ENCODE measurements at regions not wholly inside any gene's neighbourhood (a gene's known extent, or its start where the extent isn't known, plus 50 kb on each side); places are given as distances from the start of the nearest gene placed in this dataset.
A peak's percentile ranks its signal among the peaks of the same experiment; 100 is the strongest.
"Not testable (repeated sequence)": the region's sequence is repeated elsewhere in the genome, so short reads cannot be mapped to it uniquely, and the experiment has no call there.

DNA sequence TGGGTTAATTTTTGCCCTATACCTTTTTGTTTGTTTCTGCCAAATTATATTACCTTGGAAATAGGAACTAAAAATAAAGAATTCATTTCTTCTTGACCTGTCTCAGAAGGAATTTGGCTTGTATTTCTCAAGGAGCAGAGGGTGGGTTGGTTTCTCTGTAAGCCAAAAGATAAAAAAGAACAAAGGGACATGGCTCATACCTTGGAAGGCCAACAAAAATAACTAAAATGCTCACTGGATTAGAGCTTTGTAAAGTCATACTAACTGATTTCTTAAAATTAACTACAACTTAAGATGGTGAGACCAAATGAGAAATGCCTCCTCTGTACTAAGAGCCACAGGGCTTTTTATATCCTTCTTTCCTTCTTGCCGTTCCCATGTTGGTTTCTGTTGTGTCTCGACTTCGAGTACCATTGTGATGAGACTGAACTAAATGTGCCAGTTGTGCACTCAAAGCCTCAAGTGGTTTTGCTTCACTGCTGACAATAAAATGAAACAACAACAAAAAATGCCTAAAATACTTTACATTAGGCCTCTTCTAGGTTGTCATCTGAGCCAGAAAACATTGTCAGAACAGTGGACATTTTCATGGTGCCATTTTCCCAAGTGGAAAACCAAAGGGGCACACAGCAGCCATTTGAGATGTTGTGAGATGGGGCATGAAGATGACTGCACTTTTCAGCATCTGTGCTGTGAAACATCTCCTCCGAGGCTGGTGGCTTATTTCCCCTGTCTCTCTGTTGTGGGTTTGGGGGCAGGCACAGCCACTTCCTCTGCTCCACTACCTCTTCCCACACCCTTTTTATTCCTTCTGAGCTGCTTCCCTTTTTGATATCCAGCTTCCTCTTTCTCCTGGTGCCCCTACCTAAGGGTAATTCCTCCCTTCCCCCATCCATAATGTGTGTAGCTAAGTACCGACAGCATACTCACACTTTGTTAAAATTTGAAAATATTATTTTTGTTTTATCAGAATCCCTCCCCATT lies 51.8 kb upstream of the AGR3 start:
- no peak for DNase-seq

DNA sequence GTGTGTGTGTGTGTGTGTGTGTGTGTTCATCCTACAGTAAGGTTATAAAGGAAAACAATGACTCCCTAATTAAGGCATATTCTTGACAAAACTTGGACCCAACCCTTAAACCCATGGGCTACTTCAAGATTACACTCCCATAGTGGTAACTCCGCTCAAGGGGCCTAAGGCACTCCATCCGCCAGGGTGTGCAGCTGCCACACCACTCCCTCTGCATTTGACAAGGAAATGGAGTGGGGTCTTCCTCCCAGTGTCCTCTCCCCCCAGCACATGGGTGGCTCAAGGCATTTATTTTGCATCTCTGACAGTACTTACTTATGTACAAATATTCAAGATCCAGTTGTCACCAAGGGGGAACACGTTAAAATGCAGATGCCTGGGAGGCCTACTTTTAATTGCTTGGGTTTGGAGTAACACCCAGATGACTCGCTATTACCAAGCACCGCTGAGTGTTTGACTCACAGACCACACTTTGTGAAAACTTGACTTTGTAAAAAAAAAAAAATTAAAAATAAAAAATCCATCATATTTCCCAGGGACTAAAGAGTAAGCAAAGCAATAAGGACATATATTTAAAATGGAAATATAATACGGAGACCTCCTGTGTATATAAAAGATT lies 53.0 kb upstream of the AGR3 start:
- peak; percentile 68 for DNase-seq

DNA sequence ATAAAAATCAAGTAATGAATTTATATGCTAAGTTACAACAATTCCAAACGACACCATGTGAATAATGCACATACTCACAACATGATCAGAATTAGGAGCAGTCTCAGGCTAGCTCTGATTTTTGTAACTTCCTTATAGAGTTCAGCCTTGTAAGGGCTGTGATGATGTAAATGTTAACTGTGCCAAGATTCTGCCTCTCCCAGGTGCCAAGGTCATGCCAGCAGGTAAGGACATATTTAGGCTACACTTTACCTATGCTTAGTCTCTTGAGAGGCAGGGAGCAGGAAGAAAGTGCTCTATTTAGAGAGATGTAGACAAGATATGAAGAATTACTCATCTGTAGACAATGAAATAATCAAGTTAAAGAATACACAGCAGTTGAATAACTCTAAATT lies 53.6 kb upstream of the AGR3 start:
- no peak for DNase-seq

- DNase-seq: no peak
Observed at GRCh38 chr7:16936626-16937422, 55.0 kb upstream of the AGR3 start.

DNA sequence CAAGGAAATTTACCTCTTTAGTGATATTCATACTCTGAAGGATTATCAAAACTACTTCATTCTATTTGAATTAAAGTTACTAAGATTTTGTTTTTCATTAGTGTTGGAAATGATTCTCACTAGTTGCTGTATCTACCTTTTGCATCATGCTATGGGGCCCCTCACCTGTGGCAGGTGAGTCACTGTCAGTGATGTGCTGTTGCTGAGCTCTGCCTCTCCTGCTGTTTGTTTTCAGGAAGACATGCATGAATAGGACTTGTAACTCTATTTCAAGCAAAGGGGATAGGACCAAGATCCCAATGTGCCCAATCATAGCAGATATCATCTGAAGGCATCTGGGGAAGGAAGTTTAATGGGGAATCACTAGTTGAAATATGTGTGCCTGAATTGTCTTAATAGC lies 57.4 kb upstream of the AGR3 start:
- no peak for DNase-seq

DNA sequence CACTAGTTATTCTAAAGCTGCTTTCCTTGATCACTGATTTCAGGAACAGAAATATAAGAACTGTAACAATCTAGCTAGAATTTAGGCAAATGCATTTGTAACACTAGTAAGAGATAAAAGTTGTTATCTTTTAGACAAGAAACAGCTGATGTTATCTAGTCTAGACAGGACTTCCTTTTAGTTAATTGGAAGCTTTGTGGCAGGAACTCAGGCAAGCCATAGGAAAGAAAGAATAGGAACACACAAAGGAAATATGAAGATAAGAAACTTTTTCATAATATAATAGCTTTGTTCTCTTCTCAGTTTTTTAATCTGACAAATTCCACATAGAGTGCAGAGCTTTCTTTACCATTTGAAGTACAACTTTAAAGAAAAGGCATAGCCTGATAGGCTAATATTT lies 59.0 kb upstream of the AGR3 start:
- no peak for DNase-seq

DNA sequence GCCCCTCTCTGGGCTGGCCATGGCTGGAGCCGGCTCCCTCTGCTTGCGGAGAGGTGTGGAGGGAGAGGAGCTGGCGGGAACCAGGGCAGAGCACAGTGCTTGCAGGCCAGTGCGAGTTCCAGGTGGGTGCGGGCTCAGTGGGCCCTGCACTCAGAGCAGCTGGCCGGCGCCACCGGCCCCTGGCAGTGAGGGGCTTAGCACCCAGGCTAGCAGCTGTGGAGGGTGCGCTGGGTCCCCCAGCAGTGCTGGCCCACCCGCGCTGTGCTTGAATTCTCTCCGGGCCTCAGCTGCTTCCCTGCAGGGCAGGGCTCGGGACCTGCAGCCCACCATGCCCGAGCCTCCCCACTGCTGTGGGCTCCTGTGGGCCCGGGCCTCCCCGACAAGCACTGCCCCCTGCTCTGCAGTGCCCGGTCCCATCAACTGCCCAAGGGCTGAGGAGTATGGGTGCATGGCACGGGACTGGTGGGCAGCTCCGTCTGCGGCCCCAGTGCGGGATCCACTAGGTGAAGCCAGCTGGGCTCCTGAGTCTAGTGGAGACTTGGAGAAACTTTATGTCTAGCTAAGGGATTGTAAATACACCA lies 61.2 kb upstream of the AGR3 start:
- DNase-seq: no peak

DNA sequence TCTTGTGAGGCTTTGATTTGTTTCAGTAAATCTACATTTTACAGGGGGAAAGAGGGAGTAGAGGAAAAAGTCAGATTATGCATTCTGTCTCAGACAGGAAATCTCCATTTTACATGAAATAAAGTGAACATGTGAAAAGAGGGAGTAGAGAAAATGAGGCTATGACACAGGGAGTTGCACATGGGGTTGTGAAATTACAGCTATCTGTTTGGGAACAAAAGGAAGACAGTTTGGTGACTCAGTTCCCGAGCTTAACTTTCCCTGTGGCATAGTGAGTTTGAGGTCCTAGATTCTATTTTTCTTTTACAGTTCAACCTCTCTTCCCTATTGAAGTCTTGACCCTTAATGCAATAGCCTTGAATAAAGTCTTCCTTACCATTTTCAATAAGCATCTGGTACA lies 63.2 kb upstream of the AGR3 start:
- DNase-seq: no peak

- DNase-seq: no peak
Observed at GRCh38 chr7:16945372-16945771, 63.6 kb upstream of the AGR3 start.

DNA sequence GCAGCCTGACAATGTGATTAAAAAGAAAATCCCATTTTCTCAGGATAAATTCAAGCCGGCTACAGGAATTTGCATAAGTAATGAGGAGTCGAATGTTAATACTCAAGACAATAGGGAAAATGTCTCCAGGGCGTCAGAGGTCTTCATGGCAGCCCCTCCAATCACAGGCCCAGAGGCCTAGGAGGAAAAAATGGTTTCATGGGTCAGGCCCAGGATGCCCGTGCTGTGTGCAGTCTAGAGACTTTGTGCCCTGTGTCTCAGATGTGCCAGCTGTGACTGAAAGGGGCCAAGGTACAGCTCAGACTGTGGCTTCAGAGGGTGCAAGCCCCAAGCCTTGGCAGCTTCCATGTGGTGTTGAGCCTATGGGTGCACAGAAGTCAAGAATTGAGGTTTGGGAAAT lies 66.3 kb upstream of the AGR3 start:
- not testable (repeated sequence) for DNase-seq

- no peak for DNase-seq
Observed at GRCh38 chr7:16951483-16952080, 69.8 kb upstream of the AGR3 start.

- no peak for DNase-seq
Observed at GRCh38 chr7:16954321-16954720, 72.5 kb upstream of the AGR3 start.

DNA sequence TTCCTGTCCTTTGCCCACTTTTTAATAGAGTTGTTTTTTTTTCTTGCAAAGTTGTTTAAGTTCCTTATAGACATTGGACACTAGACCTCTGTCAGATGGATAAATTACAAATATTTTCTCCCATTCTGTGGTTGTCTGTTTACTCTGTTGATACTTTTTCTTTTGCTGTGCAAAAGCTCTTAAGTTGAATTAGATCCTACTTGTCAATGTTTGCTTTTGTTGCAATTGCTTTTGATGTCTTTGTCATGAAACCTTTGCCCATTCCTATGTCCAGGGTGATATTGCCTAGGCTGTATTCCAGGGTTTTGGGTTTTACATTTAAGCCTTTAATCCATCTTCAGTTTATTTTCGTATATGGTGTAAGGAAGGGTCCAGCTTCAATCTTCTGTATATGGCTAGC lies 76.9 kb upstream of the AGR3 start:
- DNase-seq: no peak

DNA sequence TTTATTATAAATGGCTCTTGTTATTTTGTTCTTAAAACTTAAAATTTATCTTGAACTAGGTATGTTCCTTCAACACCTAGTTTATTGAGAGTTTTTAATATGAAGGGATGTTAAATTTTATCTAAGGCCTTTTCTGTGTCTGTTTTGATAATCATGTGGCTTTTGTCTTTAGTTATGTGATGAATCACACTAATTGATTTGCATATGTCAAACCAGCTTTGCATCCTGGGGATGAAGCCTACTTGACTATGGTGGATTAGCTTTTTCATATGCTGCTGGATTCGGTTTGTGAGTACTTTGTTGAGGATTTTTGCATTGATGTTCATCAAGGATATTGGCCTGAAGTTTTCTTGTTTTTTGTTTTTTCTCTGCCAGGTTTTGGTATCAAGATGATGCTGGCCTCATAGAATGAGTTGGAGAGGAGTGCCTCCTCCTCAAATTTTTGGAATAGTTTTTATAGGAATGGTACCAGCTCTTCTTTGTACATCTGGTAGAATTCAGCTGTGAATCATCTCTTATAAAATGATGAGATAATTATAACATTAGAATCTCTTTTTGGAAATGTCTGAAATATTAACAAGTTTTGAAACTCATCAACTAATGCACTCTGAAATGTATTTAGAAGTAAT lies 78.7 kb upstream of the AGR3 start:
- peak; percentile 24 for DNase-seq

GRCh38 chr7:16961641-16962040 lies 79.9 kb upstream of the AGR3 start:
- DNase-seq: peak; percentile 34

- DNase-seq: no peak
Observed at GRCh38 chr7:16963044-16963443, 81.3 kb upstream of the AGR3 start.

DNA sequence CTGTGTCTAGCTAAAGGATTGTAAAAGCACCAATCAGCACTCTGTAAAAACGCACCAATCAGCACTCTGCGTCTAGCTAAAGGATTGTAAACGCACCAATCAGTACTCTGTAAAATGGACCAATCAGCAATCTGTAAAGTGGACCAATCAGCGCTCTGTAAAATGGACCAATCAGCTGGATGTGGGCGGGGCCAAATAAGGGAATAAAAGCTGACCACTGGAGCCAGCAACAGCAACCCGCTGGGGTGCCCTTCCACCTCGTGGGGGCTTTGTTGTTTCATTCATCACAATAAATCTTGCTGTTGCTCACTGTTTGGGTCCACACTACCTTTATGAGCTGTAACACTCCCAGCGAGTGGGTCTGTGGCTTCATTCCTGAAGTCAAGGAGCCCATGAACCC lies 83.9 kb upstream of the AGR3 start:
- DNase-seq: not testable (repeated sequence)

DNA sequence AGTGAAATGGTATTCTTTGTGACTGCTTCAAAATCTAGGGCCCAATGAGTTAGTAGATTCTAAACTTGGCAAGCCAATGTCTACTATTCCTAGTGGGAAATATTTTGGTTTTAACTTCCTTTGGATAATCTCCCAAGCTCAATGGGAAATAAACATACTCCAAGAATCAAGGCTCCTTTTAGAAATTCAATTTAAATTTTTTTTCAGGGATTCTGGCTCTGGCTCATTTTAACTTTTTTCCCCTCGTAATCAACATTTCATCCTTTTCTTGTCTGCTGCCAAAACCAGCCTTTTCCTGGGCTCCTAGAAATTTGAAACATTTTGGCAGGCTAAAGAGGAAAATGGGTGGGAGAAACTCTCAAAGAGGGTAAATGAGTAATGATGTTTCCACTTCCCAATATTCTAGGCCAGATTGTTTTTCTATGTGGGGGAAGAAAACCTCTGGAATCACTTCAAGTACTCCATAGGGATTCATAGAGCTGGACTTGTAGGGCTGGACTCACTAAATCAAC lies 85.6 kb upstream of the AGR3 start:
- peak; percentile 96 for DNase-seq

GRCh38 chr7:16970732-16971482 lies 89.1 kb upstream of the AGR3 start:
- DNase-seq: no peak

DNA sequence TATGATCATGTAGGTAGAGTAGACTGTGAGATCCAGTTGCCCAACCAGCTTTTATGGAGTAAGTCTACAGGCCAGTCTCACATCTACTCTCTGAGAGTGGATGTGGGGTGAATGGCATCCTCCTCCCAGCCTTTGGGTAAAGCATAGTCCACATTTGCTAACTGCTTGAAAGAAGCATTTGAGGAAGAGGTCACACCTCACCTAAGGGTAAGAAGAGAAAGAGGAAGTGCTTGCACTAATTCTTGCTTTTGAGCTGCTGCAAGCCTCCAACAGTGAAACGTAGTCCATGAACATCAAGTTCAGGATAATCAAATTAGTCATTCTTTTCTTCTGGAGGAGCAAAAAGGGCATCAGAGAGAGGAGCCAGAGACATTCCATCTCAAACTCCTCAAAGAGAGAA lies 93.9 kb upstream of the AGR3 start:
- DNase-seq: no peak

Measured in fibroblast of skin of scalp (primary cell).